HG02763 (cell line): ENCODE measurements at regions not wholly inside any gene's neighbourhood (a gene's known extent, or its start where the extent isn't known, plus 50 kb on each side); places are given as distances from the start of the nearest gene placed in this dataset.
"Not testable (repeated sequence)": the region's sequence is repeated elsewhere in the genome, so short reads cannot be mapped to it uniquely, and the experiment has no call there.

Experiments used
- ATAC-seq: cut with Tn5 transposase; IDR thresholded peaks from one replicate; pipeline ENCODE4 v1.9.1; 2021; ENCODE audit warnings: mild to moderate bottlenecking, moderate library complexity; ENCODE audit not compliant: unreplicated experiment

- no peak for ATAC-seq
Measured at GRCh38 chr5:87756951-87757350, 344.2 kb upstream of the CCNH start.

GRCh38 chr5:87755360-87755759 is 342.6 kb upstream of the CCNH start:
- no peak for ATAC-seq

- no peak for ATAC-seq
Measured at GRCh38 chr5:87754009-87754757, 341.5 kb upstream of the CCNH start.

- no peak for ATAC-seq
Measured at GRCh38 chr5:87752362-87752761, 339.6 kb upstream of the CCNH start.

GRCh38 chr5:87751824-87752223 is 339.1 kb upstream of the CCNH start:
- no peak for ATAC-seq

GRCh38 chr5:87746891-87747377 is 334.2 kb upstream of the CCNH start:
- no peak for ATAC-seq

- ATAC-seq, result no peak
Measured at GRCh38 chr5:87746341-87746740, 333.6 kb upstream of the CCNH start.

- no peak for ATAC-seq
Measured at GRCh38 chr5:87741881-87742280, 329.2 kb upstream of the CCNH start.

- no peak for ATAC-seq
Measured at GRCh38 chr5:87735923-87736322, 323.2 kb upstream of the CCNH start.

GRCh38 chr5:87733897-87734296 is 321.2 kb upstream of the CCNH start:
- ATAC-seq, result no peak

GRCh38 chr5:87732875-87733768 is 320.4 kb upstream of the CCNH start:
- no peak for ATAC-seq

GRCh38 chr5:87729781-87730180 is 317.1 kb upstream of the CCNH start:
- ATAC-seq, result no peak

GRCh38 chr5:87722286-87722685 is 309.6 kb upstream of the CCNH start:
- no peak for ATAC-seq

GRCh38 chr5:87718224-87718925 is 305.6 kb upstream of the CCNH start:
- not testable (repeated sequence) for ATAC-seq

GRCh38 chr5:87717761-87718160 is 305.0 kb upstream of the CCNH start:
- no peak for ATAC-seq

- no peak for ATAC-seq
Measured at GRCh38 chr5:87705876-87706275, 293.1 kb upstream of the CCNH start.

GRCh38 chr5:87686975-87687374 is 274.2 kb upstream of the CCNH start:
- ATAC-seq, result peak; percentile 84

- no peak for ATAC-seq
Measured at GRCh38 chr5:87686018-87686417, 273.3 kb upstream of the CCNH start.

GRCh38 chr5:87674235-87674634 is 261.5 kb upstream of the CCNH start:
- ATAC-seq, result no peak

GRCh38 chr5:87671146-87671545 is 258.4 kb upstream of the CCNH start:
- ATAC-seq, result no peak

GRCh38 chr5:87665166-87665565 is 252.4 kb upstream of the CCNH start:
- no peak for ATAC-seq
